Large intestine (tissue), 3 donors: ENCODE measurements at regions not wholly inside any gene's neighbourhood (a gene's known extent, or its start where the extent isn't known, plus 50 kb on each side); places are given as distances from the start of the nearest gene placed in this dataset.

Source experiments
- DNase-seq, 2 donors: peaks; one replicate each; pipeline versions ENCODE4 v3.0.0 to v3.0.0-alpha.2; 2013
- H3K27ac ChIP-seq: one replicate; pipeline ENCODE4 v1.5.1; 2013; ENCODE audit warnings: low read length
- H3K27me3 ChIP-seq: 2 replicates; pipeline ENCODE4 v1.6.1; 2013; ENCODE audit warnings: low read length; ENCODE audit not compliant: control insufficient read depth, insufficient read depth
- H3K36me3 ChIP-seq: 2 replicates; pipeline ENCODE4 v1.6.1; 2013; ENCODE audit warnings: low read length; ENCODE audit not compliant: control insufficient read depth, insufficient read depth
- H3K4me1 ChIP-seq: one replicate; pipeline ENCODE4 v1.6.1; 2013; ENCODE audit warnings: low read length; ENCODE audit not compliant: control insufficient read depth, insufficient read depth
- H3K4me3 ChIP-seq: one replicate; pipeline ENCODE4 v1.5.1; 2013; ENCODE audit warnings: low read length
- H3K9me3 ChIP-seq: one replicate; pipeline ENCODE4 v1.6.1; 2013; ENCODE audit warnings: mild to moderate bottlenecking, low read depth, low read length, moderate library complexity; ENCODE audit not compliant: control insufficient read depth
- WGBS: methylation state at CpG from one replicate; pipeline ENCODE4 v1.1.5; 2013; ENCODE audit warnings: low lambda C conversion rate; ENCODE audit not compliant: insufficient coverage; 5-methylcytosine and 5-hydroxymethylcytosine counted together

DNA sequence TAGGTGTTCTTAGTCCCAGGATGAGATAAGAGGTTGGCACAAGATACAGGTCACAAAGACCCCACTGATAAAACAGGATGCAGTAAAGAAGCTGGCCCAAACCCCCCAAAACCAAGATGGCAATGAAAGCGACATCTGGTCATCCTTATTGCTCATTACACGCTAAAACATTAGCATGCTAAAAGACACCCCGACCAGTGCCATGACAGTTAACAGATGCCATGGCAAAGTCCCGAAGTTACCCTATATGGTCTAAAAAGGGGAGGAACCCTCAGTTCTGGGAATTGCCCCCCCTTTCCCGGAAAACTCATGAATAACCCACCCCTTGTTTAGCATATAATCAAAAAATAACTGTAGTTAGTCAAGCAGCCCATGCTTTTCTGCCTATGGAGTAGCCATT lies 251.1 kb downstream of the SLC4A3 start:
- Histone ChIP-seq H3K9me3 (no peaks in the 10 kb centered on the region), H3K36me3 (no peaks in the 10 kb centered on the region), H3K27me3 (no peaks in the 10 kb centered on the region), H3K4me1 (no peaks in the 10 kb centered on the region), H3K4me3 (no peak overlapping the region), H3K27ac (no peak overlapping the region)
- no peak for DNase-seq
- WGBS = no CpG with 5 or more reads among the region's 5 CpGs

- Histone ChIP-seq H3K36me3 (no peaks in the 10 kb centered on the region), H3K27ac (no peak overlapping the region), H3K27me3 (no peaks in the 10 kb centered on the region), H3K4me1 (no peaks in the 10 kb centered on the region), H3K9me3 (no peaks in the 10 kb centered on the region), H3K4me3 (no peak overlapping the region)
- 94% methylated on average over 2 of the region's 3 CpGs for WGBS
- DNase-seq = no peak
Measured at GRCh38 chr2:219881851-219882250, 254.4 kb downstream of the SLC4A3 start.

GRCh38 chr2:219886615-219887014 lies 259.2 kb downstream of the SLC4A3 start:
- Histone ChIP-seq H3K36me3 (no peaks in the 10 kb centered on the region), H3K27me3 (no peaks in the 10 kb centered on the region), H3K4me1 (no peaks in the 10 kb centered on the region), H3K9me3 (no peaks in the 10 kb centered on the region), H3K4me3 (no peak overlapping the region), H3K27ac (no peak overlapping the region)
- DNase-seq = no peak
- WGBS = 100% methylated on average over 1 of the region's 2 CpGs

- Histone ChIP-seq H3K4me3 (no peak overlapping the region), H3K27ac (no peak overlapping the region), H3K36me3 (no peaks in the 10 kb centered on the region), H3K27me3 (no peaks in the 10 kb centered on the region), H3K4me1 (no peaks in the 10 kb centered on the region), H3K9me3 (no peaks in the 10 kb centered on the region)
- WGBS = no CpG with 5 or more reads among the region's 4 CpGs
- DNase-seq = no peak
Measured at GRCh38 chr2:219887870-219888269, 260.4 kb downstream of the SLC4A3 start.

DNA sequence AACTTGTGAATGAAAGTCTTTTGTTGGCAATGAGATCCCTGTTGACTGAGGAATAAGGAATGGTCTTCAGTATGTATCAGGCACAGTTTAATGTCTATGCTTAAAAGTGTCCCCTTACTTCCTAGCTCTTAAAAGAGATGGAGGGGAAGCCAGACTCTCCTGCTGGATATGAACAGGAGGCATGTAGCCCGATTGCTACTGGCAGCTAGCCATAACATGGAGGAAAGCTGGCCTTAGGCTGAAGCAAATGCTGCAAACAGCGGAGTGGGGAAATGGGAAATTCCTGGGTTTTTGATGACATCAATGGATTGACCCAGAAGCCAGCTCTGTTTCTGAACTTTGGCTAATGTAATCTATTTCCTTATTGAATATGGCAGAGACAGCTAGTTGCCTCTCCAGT lies 266.1 kb downstream of the SLC4A3 start:
- H3K4me1 ChIP-seq = no peaks in the 10 kb centered on the region
- H3K9me3 ChIP-seq = no peaks in the 10 kb centered on the region
- no peak overlapping the region for H3K4me3 ChIP-seq
- no CpG with 5 or more reads among the region's 2 CpGs for WGBS
- no peaks in the 10 kb centered on the region for H3K36me3 ChIP-seq
- H3K27me3 ChIP-seq = no peaks in the 10 kb centered on the region
- DNase-seq = no peak
- H3K27ac ChIP-seq = no peak overlapping the region

DNA sequence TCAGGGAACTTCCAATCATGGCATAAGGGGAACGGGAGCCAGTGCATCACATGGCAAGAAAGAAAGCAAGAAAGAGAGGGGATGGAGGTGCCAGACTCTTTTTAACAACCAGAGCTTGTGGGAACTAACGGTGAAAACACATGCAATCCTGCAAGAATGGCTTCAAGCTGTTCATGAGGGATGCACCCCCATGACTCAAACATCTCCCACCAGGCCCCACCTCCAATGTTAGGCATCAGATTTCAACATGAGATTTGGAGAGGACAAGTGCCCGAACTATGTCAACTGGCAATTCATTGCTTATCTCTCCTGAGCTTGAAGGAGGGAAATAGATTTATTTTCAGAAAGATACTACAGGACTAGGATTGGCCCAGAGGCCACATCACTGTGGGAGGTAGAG lies 270.0 kb downstream of the SLC4A3 start:
- WGBS = no CpG with 5 or more reads among the region's 3 CpGs
- Histone ChIP-seq H3K4me3 (no peak overlapping the region), H3K27ac (no peak overlapping the region), H3K36me3 (no peaks in the 10 kb centered on the region), H3K9me3 (no peaks in the 10 kb centered on the region), H3K27me3 (no peaks in the 10 kb centered on the region), H3K4me1 (no peaks in the 10 kb centered on the region)
- no peak for DNase-seq

DNA sequence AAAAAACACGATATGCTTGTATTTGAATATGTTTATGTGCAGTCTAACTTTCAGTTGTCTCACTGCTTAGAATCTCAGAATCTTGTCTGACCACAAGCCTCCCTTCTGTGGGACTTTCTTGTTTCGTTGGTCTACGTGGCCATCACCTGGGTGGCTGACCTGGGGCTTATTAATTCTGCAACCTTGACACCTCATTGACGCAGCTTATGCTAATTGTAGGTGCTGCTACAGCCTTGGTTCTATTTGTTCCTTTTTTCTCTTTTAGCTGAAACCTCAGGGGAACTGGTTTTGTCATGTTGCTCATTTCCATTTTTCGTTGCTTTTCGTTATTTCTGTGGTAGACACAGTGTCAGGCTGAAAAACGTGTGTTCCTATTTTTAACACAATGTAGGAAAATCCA lies 273.7 kb downstream of the SLC4A3 start:
- Histone ChIP-seq H3K36me3 (no peaks in the 10 kb centered on the region), H3K4me1 (no peaks in the 10 kb centered on the region), H3K4me3 (no peak overlapping the region), H3K27ac (no peak overlapping the region), H3K9me3 (no peaks in the 10 kb centered on the region), H3K27me3 (no peaks in the 10 kb centered on the region)
- DNase-seq = no peak
- WGBS = 83% methylated on average over 3 of the region's 7 CpGs

DNA sequence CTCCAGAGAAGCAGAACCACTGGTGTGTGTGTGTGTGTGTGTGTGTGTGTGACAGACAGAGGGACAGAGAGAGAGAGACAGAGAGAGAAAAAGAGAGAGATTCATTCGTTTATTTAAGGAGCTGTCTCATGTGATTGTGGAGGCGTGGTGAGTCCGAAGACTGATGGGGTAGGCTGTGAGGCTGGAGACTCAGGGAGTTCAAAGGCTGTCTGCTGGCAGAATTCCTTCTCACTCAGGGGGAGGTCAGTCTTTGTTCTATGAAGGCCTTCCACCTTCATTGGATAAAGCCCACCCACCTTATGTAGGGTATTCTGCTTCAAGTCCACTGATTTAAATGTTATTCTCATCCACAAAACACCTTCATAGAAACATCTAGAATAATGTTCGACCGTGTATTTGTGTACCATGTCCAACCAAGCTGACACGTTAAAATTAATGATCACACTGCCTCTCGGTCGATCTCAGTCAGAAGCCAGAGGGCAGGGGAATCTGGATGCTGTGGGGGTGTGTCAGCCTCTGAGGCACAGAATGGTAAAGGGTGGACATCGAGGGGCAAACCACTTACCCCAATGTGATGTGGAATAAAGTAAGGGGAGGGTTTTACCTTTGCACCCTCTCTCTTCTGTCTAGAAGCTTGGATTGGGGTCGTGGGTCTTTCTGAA lies 275.6 kb downstream of the SLC4A3 start:
- no peak for DNase-seq
- no peaks in the 10 kb centered on the region for H3K4me1 ChIP-seq
- H3K27ac ChIP-seq = no peak overlapping the region
- no peak overlapping the region for H3K4me3 ChIP-seq
- H3K9me3 ChIP-seq = no peaks in the 10 kb centered on the region
- 30% methylated on average over 2 of the region's 10 CpGs for WGBS
- H3K36me3 ChIP-seq = no peaks in the 10 kb centered on the region
- H3K27me3 ChIP-seq = no peaks in the 10 kb centered on the region

DNA sequence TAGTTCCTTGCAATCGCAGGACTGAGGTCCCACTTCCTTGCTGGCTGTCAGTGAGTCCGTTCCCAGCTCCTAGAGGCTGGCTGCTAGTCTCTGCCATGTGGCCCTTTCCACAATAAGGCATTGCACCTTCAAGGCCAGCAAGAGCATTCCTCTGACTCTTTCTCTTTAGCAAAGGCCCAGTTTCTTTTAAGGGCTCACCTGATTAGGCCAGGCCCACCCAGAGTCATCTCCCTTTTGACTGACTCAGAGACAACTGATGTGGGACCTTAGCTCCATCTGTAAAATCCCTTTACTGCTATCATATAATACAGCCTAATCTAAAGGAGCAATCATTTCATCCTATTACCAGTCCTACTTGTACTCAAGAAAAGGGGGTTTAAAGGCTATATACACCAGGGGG lies 278.2 kb downstream of the SLC4A3 start:
- Histone ChIP-seq H3K9me3 (no peaks in the 10 kb centered on the region), H3K4me1 (no peaks in the 10 kb centered on the region), H3K27me3 (no peaks in the 10 kb centered on the region), H3K27ac (no peak overlapping the region), H3K36me3 (no peaks in the 10 kb centered on the region), H3K4me3 (no peak overlapping the region)
- DNase-seq = no peak
- WGBS = no CpG with 5 or more reads among the region's 2 CpGs

- DNase-seq = no peak
- Histone ChIP-seq H3K27me3 (no peaks in the 10 kb centered on the region), H3K4me3 (no peak overlapping the region), H3K9me3 (no peaks in the 10 kb centered on the region), H3K4me1 (no peaks in the 10 kb centered on the region), H3K36me3 (no peaks in the 10 kb centered on the region), H3K27ac (no peak overlapping the region)
- 86% methylated on average over 1 of the region's 7 CpGs for WGBS
Measured at GRCh38 chr2:219906114-219907010, 278.9 kb downstream of the SLC4A3 start.

- Histone ChIP-seq H3K4me3 (no peak overlapping the region), H3K27me3 (no peaks in the 10 kb centered on the region), H3K4me1 (no peaks in the 10 kb centered on the region), H3K27ac (no peak overlapping the region), H3K9me3 (no peaks in the 10 kb centered on the region), H3K36me3 (no peaks in the 10 kb centered on the region)
- WGBS = 100% methylated on average over 1 of the region's 4 CpGs
- DNase-seq = no peak
Measured at GRCh38 chr2:219907011-219907365, 279.6 kb downstream of the SLC4A3 start.
